ENCODE measurements at regions not wholly inside any gene's neighbourhood (a gene's known extent, or its start where the extent isn't known, plus 50 kb on each side); places are given as distances from the start of the nearest gene placed in this dataset.

- Histone ChIP-seq H3K27me3 (ENCODE audit: control insufficient read depth, insufficient read depth, low read length) (no peaks in the 10 kb centered on the region), H4K20me1 (ENCODE audit: control insufficient read depth, extremely low read depth, insufficient read depth, low read length) (no peaks in the 10 kb centered on the region), H3K4me2 (ENCODE audit: extremely low read depth, insufficient read depth, low read length) (no peak overlapping the region), H3K9ac (ENCODE audit: insufficient read depth, low read length) (no peak overlapping the region), H3K36me3 (ENCODE audit: control insufficient read depth, insufficient read depth, low read length) (no peaks in the 10 kb centered on the region), H2AFZ (ENCODE audit: low read length) (no peak overlapping the region), H3K9me3 (ENCODE audit: control insufficient read depth, insufficient read depth, low read depth, low read length) (no peaks in the 10 kb centered on the region), H3K79me2 (ENCODE audit: control insufficient read depth, insufficient read depth, low read length) (no peaks in the 10 kb centered on the region), H3K27ac (ENCODE audit: insufficient read depth, low read length) (no peak overlapping the region), H3K4me3 (replicated peaks in 1 of 4; ENCODE audit: control extremely low read depth in 1 of 4, insufficient read depth in 1 of 4, low read depth in 3 of 4, low read length in 4 of 4) (no peak overlapping the region), H3K4me1 (ENCODE audit: control insufficient read depth, extremely low read depth, insufficient read depth, low read length) (no peaks in the 10 kb centered on the region)
- no peak for DNase-seq (ENCODE audit: low read depth in 2 of 2)
- no peak for TF ChIP-seq EZH2 (IDR thresholded peaks at IDR 0.05; ENCODE audit: low read length, missing control alignments)
- TF ChIP-seq CTCF (conservative IDR thresholded peaks at IDR 0.05 in 1 of 2, IDR thresholded peaks at IDR 0.05 in 1 of 2; ENCODE audit: low read depth in 1 of 2, low read length in 2 of 2) = no peak
These were observed 70.9 kb upstream of the ARL4D start for GRCh38 chr17:43327834-43328420.

DNA sequence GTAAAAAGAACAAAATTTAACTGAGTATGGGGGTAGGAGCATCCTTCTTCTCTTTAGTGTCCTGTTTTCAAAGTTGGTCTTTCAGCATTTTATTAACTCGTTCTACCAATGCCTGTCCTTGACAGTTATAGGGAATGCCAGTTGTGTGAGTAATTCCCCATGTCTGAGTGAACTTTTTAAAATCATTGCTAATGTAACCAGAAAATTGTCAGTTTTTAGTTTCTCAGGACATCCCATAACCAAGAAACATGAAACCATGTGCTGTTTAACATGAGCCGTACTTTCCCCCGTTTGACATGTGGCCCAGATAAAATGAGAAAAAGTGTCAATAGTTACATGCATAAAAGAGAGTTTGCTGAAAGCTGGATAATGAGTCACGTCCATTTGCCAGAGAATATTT, 71.4 kb upstream of the ARL4D start:
- Histone ChIP-seq H3K9ac (ENCODE audit: insufficient read depth, low read length) (no peak overlapping the region), H3K4me3 (replicated peaks in 1 of 4; ENCODE audit: control extremely low read depth in 1 of 4, insufficient read depth in 1 of 4, low read depth in 3 of 4, low read length in 4 of 4) (peak overlapping the region in 1 of 4 experiments; percentile 17), H3K36me3 (ENCODE audit: control insufficient read depth, insufficient read depth, low read length) (no peaks in the 10 kb centered on the region), H3K4me1 (ENCODE audit: control insufficient read depth, extremely low read depth, insufficient read depth, low read length) (no peaks in the 10 kb centered on the region), H3K27me3 (ENCODE audit: control insufficient read depth, insufficient read depth, low read length) (no peaks in the 10 kb centered on the region), H3K4me2 (ENCODE audit: extremely low read depth, insufficient read depth, low read length) (no peak overlapping the region), H3K9me3 (ENCODE audit: control insufficient read depth, insufficient read depth, low read depth, low read length) (no peaks in the 10 kb centered on the region), H3K79me2 (ENCODE audit: control insufficient read depth, insufficient read depth, low read length) (no peaks in the 10 kb centered on the region), H4K20me1 (ENCODE audit: control insufficient read depth, extremely low read depth, insufficient read depth, low read length) (no peaks in the 10 kb centered on the region), H3K27ac (ENCODE audit: insufficient read depth, low read length) (no peak overlapping the region), H2AFZ (ENCODE audit: low read length) (no peak overlapping the region)
- TF ChIP-seq EZH2 (IDR thresholded peaks at IDR 0.05; ENCODE audit: low read length, missing control alignments) (no peak), CTCF (conservative IDR thresholded peaks at IDR 0.05 in 1 of 2, IDR thresholded peaks at IDR 0.05 in 1 of 2; ENCODE audit: low read depth in 1 of 2, low read length in 2 of 2) (no peak)
- peak; percentile 23 to 41 for DNase-seq (ENCODE audit: low read depth in 2 of 2)

DNA sequence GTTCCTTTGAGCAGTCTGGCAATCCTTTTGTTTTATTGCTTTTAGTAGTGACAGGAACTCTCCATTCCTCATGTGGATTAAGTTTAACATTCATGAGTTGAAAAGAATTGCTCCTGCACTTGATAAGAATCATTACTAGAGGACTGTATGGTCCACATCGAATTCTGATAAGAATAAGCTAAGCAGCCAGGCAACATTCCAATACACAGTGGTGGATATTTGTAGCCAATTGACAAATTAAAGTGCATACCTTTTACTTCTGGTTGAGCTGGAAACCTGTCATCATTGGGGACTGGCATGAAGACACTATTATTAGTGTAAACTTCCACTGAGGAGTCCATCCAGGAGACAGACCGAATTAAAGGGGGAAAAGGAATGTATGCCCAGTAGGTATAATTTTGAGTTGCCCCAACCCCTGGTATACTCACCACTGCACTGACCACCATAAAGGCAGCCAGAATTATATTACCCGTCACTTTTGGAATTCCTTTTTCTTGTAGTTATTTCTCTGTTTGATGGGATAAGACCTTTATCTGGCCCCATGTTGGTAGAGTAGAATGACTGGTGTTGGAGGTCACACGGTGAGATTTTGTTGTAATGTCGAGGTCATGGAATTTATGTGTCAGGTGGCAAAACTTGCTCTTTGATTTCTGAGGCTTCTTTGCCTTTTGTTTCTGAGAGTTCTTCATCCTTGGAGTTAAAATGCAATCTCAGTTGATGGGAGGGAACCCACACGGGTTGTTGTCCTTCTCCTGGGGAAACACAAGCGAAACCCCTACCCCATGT, 72.1 kb upstream of the ARL4D start:
- H3K36me3 ChIP-seq (ENCODE audit: control insufficient read depth, insufficient read depth, low read length) = no peaks in the 10 kb centered on the region
- H3K27ac ChIP-seq (ENCODE audit: insufficient read depth, low read length) = no peak overlapping the region
- no peaks in the 10 kb centered on the region for H3K9me3 ChIP-seq (ENCODE audit: control insufficient read depth, insufficient read depth, low read depth, low read length)
- no peak overlapping the region for H2AFZ ChIP-seq (ENCODE audit: low read length)
- H3K27me3 ChIP-seq (ENCODE audit: control insufficient read depth, insufficient read depth, low read length) = no peaks in the 10 kb centered on the region
- TF ChIP-seq CTCF (conservative IDR thresholded peaks at IDR 0.05 in 1 of 2, IDR thresholded peaks at IDR 0.05 in 1 of 2; ENCODE audit: low read depth in 1 of 2, low read length in 2 of 2) (no peak), EZH2 (IDR thresholded peaks at IDR 0.05; ENCODE audit: low read length, missing control alignments) (no peak)
- H3K4me1 ChIP-seq (ENCODE audit: control insufficient read depth, extremely low read depth, insufficient read depth, low read length) = no peaks in the 10 kb centered on the region
- no peak overlapping the region for H3K9ac ChIP-seq (ENCODE audit: insufficient read depth, low read length)
- H3K4me3 ChIP-seq (replicated peaks in 1 of 4; ENCODE audit: control extremely low read depth in 1 of 4, insufficient read depth in 1 of 4, low read depth in 3 of 4, low read length in 4 of 4) = no peak overlapping the region
- no peak for DNase-seq (ENCODE audit: low read depth in 2 of 2)
- no peak overlapping the region for H3K4me2 ChIP-seq (ENCODE audit: extremely low read depth, insufficient read depth, low read length)
- H4K20me1 ChIP-seq (ENCODE audit: control insufficient read depth, extremely low read depth, insufficient read depth, low read length) = no peaks in the 10 kb centered on the region
- H3K79me2 ChIP-seq (ENCODE audit: control insufficient read depth, insufficient read depth, low read length) = no peaks in the 10 kb centered on the region

All from fibroblast of lung (primary cell).